HepG2 (cell line): ENCODE measurements at regions not wholly inside any gene's neighbourhood (a gene's known extent, or its start where the extent isn't known, plus 50 kb on each side); places are given as distances from the start of the nearest gene placed in this dataset.

Source experiments
- CEBPB ChIP-seq: IDR thresholded peaks from 2 replicates; pipeline ENCODE4 v1.6.1; 2011; ENCODE audit warnings: low read depth, low read length, improper control_type of control experiment, borderline replicate concordance
- NR1H2 ChIP-seq: sonication (generic); formaldehyde crosslinking; IDR thresholded peaks from 2 replicates; pipeline ENCODE4 v1.8.1; 2022; ENCODE audit warnings: low read depth, missing genetic modification reagents, borderline replicate concordance
- PAX8 ChIP-seq: sonication (generic); formaldehyde crosslinking; IDR thresholded peaks from 2 replicates; pipeline ENCODE4 v1.8.0; 2022; ENCODE audit warnings: mild to moderate bottlenecking, missing genetic modification reagents, borderline replicate concordance
- PBX3 ChIP-seq: sonication (generic); formaldehyde crosslinking; IDR thresholded peaks from 2 replicates; pipeline ENCODE4 v1.8.1; 2023; ENCODE audit warnings: missing genetic modification reagents, inconsistent platforms, borderline replicate concordance
- RFX1 ChIP-seq: fragments of 450-650 bp; IDR thresholded peaks from 2 replicates; pipeline ENCODE4 v1.6.1; 2017
- ZNF703 ChIP-seq: sonication (generic); formaldehyde crosslinking; IDR thresholded peaks from 2 replicates; pipeline ENCODE4 v1.5.1; 2020; ENCODE audit warnings: missing genetic modification reagents, mild to moderate bottlenecking, moderate library complexity, borderline replicate concordance
- TF ChIP-seq, protein P1 (sequence below): sonication (generic); formaldehyde crosslinking; IDR thresholded peaks from 2 replicates; pipeline ENCODE4 v1.5.1; 2020; ENCODE audit warnings: missing genetic modification reagents, mild to moderate bottlenecking, borderline replicate concordance
- TF ChIP-seq, protein P2 (sequence below): IDR thresholded peaks from 2 replicates; pipeline ENCODE4 v1.6.1; 2016; ENCODE audit warnings: low read depth, missing genetic modification reagents, missing compliant biosample characterization
- TF ChIP-seq, protein P3 (sequence below): sonication (generic); formaldehyde crosslinking; IDR thresholded peaks from 2 replicates; pipeline ENCODE4 v1.4.0; 2020; ENCODE audit warnings: missing genetic modification reagents
- TF ChIP-seq, protein P4 (sequence below): sonication (generic); formaldehyde crosslinking; IDR thresholded peaks from 2 replicates; pipeline ENCODE4 v1.5.0; 2020; ENCODE audit warnings: missing genetic modification reagents
- TF ChIP-seq, protein P5 (sequence below): IDR thresholded peaks from 2 replicates; pipeline ENCODE4 v1.4.0; 2020; ENCODE audit warnings: mild to moderate bottlenecking, missing genetic modification reagents

DNA sequence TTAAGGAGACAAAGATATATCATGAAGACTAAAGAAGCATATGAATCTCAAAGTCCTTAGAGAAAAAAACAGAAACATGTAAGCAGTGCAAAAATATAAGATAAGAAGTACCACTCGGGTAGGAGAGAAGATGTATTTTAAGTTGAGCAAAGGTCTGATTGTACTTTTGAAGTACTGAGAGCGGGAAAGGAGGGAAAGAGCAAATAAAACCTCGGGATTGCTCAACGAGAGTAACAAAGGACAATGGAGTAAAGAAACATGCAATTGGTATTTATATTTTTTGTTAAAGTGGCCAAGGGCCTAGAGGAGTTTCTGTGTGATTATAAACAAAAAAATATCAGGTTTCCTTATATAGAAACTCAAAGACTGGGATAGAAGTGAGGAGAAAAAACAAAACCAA, 251.9 kb downstream of the LNPK start (continued):
- TF ChIP-seq, protein P1, sequence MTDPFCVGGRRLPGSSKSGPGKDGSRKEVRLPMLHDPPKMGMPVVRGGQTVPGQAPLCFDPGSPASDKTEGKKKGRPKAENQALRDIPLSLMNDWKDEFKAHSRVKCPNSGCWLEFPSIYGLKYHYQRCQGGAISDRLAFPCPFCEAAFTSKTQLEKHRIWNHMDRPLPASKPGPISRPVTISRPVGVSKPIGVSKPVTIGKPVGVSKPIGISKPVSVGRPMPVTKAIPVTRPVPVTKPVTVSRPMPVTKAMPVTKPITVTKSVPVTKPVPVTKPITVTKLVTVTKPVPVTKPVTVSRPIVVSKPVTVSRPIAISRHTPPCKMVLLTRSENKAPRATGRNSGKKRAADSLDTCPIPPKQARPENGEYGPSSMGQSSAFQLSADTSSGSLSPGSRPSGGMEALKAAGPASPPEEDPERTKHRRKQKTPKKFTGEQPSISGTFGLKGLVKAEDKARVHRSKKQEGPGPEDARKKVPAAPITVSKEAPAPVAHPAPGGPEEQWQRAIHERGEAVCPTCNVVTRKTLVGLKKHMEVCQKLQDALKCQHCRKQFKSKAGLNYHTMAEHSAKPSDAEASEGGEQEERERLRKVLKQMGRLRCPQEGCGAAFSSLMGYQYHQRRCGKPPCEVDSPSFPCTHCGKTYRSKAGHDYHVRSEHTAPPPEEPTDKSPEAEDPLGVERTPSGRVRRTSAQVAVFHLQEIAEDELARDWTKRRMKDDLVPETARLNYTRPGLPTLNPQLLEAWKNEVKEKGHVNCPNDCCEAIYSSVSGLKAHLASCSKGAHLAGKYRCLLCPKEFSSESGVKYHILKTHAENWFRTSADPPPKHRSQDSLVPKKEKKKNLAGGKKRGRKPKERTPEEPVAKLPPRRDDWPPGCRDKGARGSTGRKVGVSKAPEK (CRISPR knock-in tag) = no peak
- no peak for TF ChIP-seq PAX8 (CRISPR knock-in tag)
- TF ChIP-seq, protein P2, sequence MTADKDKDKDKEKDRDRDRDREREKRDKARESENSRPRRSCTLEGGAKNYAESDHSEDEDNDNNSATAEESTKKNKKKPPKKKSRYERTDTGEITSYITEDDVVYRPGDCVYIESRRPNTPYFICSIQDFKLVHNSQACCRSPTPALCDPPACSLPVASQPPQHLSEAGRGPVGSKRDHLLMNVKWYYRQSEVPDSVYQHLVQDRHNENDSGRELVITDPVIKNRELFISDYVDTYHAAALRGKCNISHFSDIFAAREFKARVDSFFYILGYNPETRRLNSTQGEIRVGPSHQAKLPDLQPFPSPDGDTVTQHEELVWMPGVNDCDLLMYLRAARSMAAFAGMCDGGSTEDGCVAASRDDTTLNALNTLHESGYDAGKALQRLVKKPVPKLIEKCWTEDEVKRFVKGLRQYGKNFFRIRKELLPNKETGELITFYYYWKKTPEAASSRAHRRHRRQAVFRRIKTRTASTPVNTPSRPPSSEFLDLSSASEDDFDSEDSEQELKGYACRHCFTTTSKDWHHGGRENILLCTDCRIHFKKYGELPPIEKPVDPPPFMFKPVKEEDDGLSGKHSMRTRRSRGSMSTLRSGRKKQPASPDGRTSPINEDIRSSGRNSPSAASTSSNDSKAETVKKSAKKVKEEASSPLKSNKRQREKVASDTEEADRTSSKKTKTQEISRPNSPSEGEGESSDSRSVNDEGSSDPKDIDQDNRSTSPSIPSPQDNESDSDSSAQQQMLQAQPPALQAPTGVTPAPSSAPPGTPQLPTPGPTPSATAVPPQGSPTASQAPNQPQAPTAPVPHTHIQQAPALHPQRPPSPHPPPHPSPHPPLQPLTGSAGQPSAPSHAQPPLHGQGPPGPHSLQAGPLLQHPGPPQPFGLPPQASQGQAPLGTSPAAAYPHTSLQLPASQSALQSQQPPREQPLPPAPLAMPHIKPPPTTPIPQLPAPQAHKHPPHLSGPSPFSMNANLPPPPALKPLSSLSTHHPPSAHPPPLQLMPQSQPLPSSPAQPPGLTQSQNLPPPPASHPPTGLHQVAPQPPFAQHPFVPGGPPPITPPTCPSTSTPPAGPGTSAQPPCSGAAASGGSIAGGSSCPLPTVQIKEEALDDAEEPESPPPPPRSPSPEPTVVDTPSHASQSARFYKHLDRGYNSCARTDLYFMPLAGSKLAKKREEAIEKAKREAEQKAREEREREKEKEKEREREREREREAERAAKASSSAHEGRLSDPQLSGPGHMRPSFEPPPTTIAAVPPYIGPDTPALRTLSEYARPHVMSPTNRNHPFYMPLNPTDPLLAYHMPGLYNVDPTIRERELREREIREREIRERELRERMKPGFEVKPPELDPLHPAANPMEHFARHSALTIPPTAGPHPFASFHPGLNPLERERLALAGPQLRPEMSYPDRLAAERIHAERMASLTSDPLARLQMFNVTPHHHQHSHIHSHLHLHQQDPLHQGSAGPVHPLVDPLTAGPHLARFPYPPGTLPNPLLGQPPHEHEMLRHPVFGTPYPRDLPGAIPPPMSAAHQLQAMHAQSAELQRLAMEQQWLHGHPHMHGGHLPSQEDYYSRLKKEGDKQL = no peak
- TF ChIP-seq NR1H2 (CRISPR knock-in tag) = no peak
- TF ChIP-seq, protein P3, sequence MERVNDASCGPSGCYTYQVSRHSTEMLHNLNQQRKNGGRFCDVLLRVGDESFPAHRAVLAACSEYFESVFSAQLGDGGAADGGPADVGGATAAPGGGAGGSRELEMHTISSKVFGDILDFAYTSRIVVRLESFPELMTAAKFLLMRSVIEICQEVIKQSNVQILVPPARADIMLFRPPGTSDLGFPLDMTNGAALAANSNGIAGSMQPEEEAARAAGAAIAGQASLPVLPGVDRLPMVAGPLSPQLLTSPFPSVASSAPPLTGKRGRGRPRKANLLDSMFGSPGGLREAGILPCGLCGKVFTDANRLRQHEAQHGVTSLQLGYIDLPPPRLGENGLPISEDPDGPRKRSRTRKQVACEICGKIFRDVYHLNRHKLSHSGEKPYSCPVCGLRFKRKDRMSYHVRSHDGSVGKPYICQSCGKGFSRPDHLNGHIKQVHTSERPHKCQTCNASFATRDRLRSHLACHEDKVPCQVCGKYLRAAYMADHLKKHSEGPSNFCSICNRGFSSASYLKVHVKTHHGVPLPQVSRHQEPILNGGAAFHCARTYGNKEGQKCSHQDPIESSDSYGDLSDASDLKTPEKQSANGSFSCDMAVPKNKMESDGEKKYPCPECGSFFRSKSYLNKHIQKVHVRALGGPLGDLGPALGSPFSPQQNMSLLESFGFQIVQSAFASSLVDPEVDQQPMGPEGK (CRISPR knock-in tag) = no peak
- no peak for TF ChIP-seq RFX1
- peak; percentile 74 for TF ChIP-seq CEBPB
- TF ChIP-seq, protein P4, sequence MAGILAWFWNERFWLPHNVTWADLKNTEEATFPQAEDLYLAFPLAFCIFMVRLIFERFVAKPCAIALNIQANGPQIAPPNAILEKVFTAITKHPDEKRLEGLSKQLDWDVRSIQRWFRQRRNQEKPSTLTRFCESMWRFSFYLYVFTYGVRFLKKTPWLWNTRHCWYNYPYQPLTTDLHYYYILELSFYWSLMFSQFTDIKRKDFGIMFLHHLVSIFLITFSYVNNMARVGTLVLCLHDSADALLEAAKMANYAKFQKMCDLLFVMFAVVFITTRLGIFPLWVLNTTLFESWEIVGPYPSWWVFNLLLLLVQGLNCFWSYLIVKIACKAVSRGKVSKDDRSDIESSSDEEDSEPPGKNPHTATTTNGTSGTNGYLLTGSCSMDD (CRISPR knock-in tag) = no peak
- no peak for TF ChIP-seq ZNF703 (CRISPR knock-in tag)
- TF ChIP-seq PBX3 = no peak
- TF ChIP-seq, protein P5, sequence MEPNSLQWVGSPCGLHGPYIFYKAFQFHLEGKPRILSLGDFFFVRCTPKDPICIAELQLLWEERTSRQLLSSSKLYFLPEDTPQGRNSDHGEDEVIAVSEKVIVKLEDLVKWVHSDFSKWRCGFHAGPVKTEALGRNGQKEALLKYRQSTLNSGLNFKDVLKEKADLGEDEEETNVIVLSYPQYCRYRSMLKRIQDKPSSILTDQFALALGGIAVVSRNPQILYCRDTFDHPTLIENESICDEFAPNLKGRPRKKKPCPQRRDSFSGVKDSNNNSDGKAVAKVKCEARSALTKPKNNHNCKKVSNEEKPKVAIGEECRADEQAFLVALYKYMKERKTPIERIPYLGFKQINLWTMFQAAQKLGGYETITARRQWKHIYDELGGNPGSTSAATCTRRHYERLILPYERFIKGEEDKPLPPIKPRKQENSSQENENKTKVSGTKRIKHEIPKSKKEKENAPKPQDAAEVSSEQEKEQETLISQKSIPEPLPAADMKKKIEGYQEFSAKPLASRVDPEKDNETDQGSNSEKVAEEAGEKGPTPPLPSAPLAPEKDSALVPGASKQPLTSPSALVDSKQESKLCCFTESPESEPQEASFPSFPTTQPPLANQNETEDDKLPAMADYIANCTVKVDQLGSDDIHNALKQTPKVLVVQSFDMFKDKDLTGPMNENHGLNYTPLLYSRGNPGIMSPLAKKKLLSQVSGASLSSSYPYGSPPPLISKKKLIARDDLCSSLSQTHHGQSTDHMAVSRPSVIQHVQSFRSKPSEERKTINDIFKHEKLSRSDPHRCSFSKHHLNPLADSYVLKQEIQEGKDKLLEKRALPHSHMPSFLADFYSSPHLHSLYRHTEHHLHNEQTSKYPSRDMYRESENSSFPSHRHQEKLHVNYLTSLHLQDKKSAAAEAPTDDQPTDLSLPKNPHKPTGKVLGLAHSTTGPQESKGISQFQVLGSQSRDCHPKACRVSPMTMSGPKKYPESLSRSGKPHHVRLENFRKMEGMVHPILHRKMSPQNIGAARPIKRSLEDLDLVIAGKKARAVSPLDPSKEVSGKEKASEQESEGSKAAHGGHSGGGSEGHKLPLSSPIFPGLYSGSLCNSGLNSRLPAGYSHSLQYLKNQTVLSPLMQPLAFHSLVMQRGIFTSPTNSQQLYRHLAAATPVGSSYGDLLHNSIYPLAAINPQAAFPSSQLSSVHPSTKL = peak; percentile 76
